HG03354 (cell line): ENCODE measurements at regions not wholly inside any gene's neighbourhood (a gene's known extent, or its start where the extent isn't known, plus 50 kb on each side); places are given as distances from the start of the nearest gene placed in this dataset.

Experiments used
- ATAC-seq: cut with Tn5 transposase; IDR thresholded peaks from one replicate; pipeline ENCODE4 v1.9.1; 2021; ENCODE audit warnings: mild to moderate bottlenecking; ENCODE audit not compliant: unreplicated experiment, poor library complexity, severe bottlenecking

DNA sequence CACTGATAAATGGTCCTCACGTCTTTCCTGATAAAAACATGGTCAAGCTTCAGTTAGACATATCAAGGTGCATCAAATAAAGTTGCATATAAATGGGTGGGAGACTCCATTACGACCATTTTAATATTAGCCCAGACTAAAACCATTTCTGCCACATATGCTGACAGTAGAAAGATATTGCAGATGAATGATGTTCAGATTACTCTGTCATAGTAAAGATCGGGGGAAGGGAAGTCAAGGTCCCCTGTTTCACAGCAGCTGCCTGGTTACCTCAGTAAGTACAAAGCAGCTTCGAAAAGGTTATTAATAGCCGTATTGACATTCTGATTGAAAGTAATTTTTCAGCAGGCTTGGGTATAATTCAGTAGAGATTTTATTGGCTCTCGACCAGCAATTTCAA, 927.7 kb upstream of the CDH2 start:
- ATAC-seq, result no peak

DNA sequence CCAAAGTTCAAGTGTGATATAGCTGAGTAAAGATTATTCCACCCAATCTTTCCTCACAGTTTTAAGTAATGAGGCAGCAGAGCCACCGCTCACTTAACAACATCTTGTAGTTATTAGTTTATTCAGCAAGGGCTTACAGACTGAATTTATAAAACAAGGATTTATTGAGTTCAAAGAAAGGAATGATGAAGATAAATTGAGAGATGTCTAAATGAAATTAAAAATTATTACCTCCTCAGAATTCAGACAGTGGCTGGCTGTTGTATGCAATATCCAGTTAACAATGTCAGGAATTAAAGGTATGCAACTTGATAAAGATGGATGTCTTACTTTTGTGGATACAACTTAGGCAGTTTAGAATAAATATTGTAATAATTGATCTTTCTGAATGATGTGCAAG, 927.3 kb upstream of the CDH2 start:
- no peak for ATAC-seq

DNA sequence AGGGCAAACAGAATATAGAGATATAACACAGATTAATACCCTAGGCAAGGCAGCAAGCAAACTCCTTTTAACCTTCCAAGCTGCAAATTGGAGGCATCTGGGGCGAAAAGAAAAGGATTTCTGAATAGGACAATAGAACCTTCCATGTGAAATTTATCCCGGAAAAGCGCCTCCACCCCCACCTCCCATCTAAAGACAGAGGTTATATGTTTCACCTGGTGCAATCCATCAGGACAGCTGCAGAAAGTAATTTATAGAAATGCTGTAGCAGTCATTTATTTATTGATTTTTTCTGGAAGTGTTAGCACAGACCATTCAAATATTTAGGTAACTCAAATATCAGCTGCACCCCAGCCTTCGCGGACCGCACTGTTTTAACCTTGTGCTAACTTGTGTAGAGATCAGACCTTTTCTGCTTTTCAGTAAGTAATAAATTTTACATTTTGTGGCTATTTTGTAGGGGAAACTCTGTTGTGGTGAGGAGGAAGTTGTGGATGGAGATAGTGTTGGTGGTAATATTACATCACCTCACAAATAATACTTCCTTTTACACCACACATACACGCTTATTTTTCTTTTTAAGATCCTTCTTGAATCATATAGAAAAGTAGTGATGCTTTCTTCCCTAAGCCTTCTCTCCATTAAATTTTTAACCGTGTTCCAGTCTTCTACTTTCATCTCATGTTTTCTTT, 919.3 kb upstream of the CDH2 start:
- ATAC-seq, result no peak

DNA sequence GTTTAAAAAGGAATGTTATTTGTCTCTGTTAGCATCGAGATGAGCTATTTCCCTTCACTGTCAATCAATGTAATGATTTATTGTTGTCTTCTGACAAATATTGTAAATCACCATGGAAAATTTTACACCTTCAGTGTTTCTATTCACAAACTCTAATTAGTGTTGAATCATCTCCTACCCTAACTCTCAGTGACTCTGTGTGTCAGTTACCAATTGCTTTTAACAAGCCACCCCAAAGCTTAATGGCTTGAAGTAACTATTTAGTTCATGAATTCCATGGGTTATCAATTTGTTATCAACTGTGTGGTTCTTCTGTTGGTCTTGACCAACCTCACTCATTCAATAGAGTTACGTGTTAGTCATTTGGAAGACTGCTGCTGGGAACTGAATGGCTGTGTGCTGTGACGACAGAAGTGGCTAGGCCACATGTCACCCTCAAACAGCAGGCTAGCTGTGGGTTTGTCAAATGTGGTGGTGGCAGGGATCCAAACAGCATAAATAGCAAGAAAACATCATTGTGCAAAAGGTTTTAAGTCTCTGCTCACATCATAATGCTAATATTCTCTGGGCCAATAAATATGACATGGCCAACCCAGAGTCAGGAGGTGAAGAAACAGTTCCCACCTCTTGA, 910.8 kb upstream of the CDH2 start:
- ATAC-seq, result no peak

DNA sequence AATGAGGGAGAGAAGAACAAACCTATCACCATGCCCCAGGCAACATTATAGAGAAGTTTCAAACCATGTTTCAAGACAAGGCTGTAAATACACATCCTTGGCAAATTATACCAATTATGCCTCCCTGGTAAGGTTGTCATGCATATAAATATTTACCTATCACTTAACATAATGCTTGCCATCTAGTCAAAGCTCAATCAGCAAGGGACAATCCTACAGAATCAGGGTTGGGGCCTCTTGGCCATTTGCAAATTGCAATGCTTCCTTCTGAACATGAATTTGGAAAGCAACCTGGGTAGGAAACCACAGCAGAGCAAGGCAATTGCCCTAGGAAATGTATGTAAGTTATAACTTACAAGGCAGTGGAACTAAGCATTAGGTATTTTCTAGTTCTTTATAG, 907.2 kb upstream of the CDH2 start:
- no peak for ATAC-seq

DNA sequence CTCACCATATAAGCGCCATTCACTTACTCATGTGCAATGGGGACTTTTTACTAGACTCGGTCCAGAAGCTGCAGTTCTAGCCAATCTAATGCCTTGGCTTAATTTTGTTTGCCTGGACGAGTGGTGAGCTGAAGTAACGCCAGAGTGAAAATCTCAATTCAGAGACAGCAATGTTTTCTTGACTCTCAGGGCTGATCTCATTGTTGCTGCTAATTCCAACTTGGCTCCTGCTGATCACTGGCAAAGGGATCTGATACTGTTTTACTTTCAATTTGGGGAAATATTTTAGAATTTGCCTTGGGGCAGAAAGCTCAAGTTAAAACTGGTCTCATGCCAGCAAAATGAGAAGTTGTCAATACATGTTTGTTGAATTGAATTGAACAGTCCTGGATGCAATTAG, 906.6 kb upstream of the CDH2 start:
- ATAC-seq, result no peak

DNA sequence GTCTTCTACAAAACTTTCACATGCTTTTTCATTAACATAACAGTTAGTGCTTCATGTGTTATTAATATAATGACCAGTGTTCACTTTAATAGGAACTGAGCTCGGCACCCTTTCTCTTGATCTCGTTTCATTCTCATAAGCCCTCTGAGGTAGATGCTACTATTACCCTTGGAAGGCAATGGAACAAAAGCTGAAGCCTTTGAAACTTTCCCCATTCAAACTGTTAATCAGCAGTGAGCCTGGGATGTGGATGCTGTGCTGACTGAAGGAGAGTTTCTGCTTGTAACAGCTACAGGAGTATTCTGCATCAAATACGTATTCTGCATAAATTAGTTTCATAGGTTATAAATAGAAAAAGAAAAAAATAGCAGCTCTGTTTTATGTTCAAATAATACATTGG, 904.0 kb upstream of the CDH2 start:
- no peak for ATAC-seq

DNA sequence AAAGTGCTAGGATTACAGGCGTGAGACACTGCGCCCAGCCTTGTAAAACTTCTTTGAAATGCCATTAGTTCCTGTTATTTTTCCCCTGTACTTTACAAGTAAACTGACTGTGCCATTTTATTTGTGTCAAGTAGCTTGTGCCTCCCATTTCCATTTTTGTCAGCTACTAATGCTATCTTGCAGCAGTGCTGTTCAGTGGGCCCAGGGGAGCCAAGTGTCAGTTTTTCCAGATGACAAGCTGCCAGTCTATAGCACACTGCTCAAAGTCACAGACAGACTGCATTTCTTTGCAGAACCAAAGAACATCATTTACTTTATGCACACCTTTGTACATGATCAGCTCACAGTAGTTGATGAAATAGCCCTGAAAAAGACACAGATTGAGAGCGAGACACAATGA, 901.3 kb upstream of the CDH2 start:
- no peak for ATAC-seq

DNA sequence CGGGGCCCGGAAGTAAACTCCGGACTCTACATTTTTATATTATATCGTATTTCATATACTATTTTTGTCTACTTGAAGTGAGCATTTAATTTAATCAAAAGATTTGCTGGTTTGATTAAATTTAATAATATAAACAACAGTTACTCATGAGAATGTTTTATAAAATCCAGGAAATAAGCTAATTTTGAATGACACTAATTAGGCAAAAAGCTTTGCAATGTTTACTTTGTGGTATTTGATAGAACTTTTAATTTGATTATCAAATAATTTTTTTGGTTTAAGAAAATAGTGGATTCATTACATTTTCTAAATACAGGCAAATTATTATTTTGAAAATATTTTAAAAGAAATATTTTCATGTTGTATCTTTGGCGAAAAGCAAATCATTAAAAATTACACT, 900.4 kb upstream of the CDH2 start:
- ATAC-seq, result no peak

DNA sequence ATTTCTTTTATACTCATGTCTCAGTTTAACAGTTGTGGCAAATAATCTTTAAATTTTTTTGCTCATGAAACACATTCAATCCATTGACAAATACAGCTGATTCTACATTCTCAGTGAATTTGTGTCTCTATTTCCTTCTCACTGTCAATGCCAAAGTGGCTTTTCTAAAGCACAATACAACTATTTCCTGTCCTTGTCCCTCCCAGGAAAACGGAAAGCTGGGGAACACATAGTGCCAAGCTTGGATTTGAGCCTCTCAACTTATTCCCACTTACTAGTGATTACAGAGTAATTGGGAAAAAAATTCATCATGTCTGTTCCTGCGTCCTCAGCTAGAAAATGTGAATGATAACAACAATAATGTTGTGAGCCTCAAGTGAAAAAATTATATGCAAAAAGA, 899.7 kb upstream of the CDH2 start:
- no peak for ATAC-seq

DNA sequence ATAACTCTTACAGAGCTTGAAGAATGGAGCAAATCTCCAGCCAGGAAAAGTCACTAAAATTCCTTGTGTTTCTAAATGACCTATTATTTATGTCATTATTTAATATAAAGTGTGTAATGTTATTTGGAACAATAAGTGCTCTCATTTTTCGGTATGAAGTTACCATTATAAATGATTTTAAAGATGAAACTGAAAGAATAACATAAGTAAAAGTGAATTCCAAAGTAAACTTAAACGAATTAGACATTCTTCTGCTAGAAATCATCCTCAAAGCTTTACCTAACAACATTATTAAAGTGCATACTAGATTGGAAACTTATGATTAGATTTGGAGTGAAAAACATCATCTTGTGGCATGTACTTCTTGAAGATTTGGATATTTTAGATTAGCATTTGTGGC, 897.2 kb upstream of the CDH2 start:
- no peak for ATAC-seq

DNA sequence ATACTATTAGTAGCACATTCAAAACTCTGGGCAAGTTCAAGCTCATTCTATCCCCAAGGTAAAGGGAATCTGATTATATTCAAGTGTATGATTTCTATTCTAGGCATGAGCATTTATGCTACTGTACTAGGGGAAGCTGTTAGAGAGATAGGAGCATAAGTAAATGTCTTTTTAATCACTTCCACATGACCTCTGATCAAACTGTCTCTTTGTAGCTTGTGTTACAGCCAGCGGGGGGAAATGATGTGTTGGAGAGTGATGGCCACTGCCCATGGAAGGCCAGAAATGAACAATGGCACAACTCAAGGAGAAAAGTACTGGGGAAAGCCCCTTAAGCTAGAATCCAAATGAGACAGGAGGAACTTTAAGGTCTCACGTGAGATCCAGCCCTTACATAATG, 894.9 kb upstream of the CDH2 start:
- ATAC-seq, result no peak

DNA sequence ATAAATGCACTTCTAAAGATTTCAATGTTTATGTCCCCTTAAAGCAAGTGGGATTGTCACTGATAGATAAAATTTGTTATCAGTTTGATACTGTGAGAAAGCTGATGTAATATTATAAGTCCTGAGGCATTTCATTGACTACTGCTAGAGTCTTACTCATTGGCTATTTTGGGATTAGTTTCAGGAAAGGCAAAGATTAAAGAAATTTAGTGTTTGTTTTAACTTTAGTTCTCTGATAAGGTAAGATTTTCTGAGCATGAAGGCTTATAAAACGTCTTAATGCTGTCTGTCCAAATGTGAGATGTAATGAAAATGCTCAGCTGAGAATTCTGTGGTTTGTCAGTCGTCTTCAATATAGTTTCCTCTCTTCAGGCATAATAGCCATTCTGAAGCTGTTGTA, 886.4 kb upstream of the CDH2 start:
- ATAC-seq, result no peak

DNA sequence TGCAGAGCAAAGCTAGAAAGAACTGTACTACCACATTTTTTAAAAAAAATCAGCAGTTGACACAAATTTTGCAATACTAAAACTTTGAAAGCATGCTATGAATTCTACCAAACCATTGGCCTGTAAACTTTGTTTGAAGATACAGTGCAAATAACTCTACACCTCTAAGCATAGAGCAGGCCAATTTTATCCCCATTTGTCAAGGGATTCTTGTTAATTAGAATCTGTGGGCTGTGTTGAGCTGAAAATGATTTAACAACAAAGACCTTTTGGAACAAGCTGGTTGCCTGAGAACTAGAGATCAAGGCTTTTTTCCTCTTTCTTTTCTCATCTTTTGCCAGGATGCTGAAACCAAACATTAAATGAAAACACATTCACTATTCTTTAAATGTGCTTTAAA, 886.0 kb upstream of the CDH2 start:
- ATAC-seq, result no peak

DNA sequence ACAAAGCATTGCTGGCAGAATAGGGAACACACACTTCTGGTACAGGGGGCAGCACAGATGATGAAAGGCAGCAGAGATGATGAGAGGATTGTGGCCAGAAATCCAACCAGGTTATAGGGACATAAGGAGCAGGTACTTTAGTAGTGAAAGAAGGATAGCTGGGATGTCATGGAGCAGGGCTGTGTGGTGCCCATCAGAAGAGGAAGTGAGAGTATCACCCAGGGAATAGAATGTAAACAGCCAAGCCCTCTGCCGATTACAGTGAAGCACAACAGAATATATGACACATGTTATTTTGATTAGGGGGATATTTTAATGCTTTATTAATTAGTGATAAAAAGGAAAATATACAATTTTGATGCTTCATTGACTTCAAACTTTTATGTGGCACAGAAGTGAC, 883.4 kb upstream of the CDH2 start:
- no peak for ATAC-seq

DNA sequence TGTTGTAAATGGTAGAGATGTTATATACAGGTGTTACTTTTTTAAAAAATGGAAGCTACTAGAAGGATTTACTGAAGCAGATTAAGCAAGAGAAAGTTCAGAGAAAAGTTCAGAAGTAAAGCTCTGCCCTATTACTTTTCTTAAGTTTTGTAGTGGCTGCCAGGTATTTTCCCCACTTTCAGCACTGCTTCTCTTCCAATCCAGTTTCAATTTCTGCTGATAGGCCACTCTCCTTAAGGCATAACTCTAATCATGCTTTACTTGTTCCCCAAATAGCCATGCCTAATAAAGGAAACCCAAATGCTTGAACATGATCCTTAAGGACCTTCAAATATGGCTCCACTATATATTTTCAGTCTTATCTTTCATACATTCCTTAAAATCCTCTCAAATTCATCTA, 880.8 kb upstream of the CDH2 start:
- ATAC-seq, result no peak

DNA sequence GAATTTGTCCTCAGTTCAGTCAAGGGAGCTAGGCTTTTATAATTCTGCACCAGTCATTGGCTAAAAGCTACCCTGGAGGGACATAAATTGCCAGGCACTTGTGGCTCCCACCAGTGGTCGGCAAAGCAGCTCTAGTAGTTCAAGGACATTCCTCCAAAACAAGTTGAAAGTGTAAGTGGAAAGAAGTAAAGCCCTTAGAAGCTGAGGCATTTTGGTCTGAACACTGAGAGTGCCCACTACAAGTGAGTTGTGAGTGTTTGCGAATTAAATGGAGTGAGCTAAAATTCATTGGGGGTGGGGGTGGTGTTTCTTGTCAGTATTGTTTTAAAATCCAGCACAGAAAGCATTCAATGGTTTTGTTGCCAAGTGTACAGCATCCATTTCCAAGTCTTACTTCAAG, 879.9 kb upstream of the CDH2 start:
- no peak for ATAC-seq

DNA sequence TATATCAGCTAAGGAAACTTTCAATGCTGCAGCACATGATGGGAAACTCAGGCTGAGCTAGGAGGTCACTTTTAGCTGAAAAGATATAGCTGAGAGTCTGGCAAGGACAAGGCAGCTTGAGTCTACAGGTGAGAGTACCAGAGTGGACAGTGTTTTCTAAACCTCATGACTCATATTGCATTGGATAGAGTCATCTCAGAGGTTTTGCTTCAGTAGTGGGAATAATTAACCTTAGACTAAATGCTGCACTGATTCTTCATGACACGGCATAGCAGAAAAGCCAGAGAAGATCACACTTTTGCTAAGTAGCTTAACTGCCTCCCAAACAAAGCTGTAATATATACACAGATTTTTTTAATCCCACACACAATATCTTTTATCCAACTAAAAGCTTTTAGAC, 865.0 kb upstream of the CDH2 start:
- no peak for ATAC-seq

DNA sequence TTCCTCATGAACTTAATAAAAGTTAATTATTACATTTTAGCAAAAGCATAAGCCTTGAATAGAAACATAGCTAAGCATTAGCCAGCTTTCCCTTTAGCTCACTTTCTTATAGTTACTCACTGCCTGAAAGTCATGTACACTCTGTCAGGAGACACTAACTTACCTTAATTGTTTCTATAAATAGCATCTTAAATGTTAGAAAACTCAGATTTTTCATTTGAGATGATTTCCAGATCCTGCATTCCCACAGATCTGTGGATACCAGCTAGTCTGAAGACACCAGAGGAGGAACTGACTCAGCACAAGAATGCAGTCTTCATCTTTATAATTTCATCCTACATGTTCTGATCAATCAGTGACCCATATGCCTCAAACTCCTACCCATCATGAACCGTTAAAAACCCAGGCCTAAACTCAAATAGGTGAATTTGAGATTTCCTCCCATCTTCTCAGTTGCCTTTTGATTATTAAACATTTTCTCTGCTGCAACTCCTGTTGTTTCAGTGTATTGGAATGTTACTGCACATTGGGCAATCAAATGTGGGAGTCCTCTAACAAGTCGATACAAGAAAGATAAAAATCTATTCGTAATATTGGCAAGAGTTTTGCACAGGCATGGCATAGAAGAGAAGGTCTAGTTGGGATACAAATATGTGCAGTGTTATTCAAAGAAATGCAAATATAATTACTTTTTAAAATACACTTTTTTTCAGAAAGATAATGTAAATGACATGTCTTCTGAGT, 857.4 kb upstream of the CDH2 start:
- ATAC-seq, result no peak

DNA sequence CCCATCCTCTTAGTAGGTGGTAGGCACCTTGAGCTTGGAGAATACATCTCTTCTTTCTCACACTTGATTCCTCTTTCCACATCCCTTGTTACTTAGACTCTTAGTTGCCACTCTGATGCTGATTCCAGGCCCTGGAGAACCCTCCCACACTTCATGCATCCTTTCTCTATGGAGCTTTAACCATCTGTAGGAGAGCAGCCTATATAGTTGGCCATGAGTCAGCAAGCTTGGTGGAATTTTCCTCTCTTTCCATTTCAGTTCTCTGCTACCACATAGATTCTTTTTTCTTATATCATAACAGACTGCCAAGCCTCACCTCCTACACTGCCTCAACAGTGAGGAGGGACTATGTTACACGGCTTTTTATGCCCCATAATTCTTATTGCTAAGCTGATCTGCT, 851.6 kb upstream of the CDH2 start:
- no peak for ATAC-seq

DNA sequence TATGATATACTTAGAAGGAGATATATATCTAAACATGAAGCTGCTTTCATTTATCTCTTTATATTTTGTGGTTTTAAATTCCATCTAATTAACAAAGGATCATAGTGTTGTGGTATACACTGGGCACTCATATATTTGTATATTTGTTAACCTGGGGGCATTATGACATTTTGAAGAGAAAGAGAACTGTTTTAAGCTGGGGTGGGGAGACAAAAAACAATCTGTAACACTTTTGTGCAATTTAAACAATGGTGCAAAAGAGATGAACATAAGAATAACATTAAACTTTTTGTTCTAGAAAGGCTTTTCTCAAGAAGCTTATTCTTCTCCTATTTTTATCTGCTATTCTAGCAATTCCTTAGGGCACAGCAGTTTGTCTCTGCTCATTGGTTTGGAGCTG, 842.0 kb upstream of the CDH2 start:
- ATAC-seq, result no peak
